Activated T-cell treated with anti-CD3 and anti-CD28 coated beads for 48 hours (primary cell): ENCODE measurements at regions not wholly inside any gene's neighbourhood (a gene's known extent, or its start where the extent isn't known, plus 50 kb on each side); places are given as distances from the start of the nearest gene placed in this dataset.
"Not testable (repeated sequence)": the region's sequence is repeated elsewhere in the genome, so short reads cannot be mapped to it uniquely, and the experiment has no call there.

Experiments used
- DNase-seq: peaks from one replicate; pipeline ENCODE4 v3.0.0-alpha.2; 2020; ENCODE audit warnings: low read depth

DNA sequence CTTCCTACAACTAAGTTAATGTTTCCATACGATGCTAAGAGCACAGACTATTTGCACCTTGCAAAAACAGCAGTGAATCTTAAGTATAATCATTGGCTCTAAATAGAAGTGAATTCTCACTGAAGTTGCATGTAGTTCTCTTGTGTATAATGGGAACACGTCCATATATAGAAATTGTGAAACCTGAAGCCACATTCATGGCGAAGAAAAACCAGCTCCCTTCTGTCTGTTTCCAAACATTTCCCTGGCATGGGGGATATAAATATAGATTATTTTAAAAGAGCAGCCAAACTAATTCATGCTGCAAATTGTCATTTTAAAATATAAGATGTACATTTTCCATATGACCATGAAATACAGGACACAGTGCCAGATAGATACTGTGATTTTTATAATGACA lies 71.1 kb downstream of the TRAM1L1 start:
- DNase-seq: no peak

GRCh38 chr4:117010671-117011070 lies 74.7 kb downstream of the TRAM1L1 start:
- no peak for DNase-seq

- DNase-seq: no peak
Observed at GRCh38 chr4:117001077-117001476, 84.3 kb downstream of the TRAM1L1 start.

DNA sequence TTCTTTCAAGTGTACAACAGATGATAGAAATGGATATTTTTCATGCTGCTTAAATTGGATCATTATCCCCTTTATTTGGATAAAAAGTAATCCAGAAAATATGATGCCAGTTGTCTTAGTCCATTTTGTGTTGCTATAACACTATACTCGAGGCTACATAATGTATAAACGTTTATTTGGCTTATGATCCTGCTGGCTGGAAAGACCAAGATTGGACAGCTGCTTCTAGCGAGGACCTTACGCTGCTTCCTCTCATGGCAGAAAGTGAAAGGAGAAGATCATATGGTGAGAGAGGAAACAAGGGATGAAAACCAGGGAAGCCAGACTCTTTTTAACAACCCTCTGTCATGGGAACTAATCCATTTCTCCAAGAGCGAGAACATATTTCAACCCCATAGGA lies 102.7 kb downstream of the TRAM1L1 start:
- no peak for DNase-seq

- DNase-seq: not testable (repeated sequence)
Observed at GRCh38 chr4:116980436-116980835, 104.9 kb downstream of the TRAM1L1 start.

DNA sequence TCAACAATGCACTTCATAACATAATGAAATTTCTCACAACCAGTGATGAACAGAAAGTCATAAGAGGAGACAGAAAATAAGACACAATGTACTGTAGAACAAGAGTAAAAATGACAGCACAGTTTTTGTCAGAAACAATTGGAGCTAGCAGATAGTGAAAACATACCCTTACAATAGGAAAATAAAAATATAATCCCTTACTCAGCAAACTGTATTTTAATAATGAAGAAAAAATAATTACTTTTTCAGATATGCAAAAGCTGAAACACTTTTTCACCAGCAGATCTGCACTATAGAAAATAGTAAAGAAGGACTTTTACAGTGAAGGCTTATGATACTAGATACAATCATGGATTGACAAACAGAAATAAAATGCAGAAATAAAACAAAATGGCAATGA lies 126.3 kb downstream of the TRAM1L1 start:
- no peak for DNase-seq

GRCh38 chr4:116953947-116954346 lies 131.4 kb downstream of the TRAM1L1 start:
- DNase-seq: no peak

DNA sequence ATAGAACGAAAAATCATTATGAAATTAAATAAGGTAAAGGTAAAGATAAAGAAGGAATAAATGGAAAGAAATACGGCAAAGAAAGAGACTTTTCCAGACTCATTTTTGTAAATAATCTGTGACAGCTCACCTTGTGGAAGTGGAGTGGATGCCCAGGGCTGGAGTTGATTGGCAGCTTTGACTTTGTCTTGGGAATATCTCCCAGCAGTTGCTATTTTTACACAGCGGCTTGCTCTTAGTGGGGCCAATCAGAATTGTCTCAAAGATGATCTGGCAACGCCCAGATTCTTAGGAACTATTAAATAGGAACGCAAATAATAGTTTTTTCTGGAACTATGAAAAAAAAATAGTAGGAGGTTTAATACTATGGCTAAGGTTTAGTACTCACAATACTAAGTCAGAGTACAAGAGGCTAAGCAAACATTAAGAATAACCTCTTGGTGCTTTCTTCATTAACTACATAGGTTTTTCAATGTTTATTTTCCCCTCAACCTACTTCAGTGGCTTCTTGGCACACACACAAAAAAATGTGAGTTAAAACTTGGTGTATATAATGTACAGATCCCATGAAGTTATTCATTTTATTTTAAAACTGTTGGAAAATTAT lies 132.7 kb downstream of the TRAM1L1 start:
- DNase-seq: no peak

GRCh38 chr4:116949856-116950255 lies 135.5 kb downstream of the TRAM1L1 start:
- DNase-seq: no peak

GRCh38 chr4:116942315-116942714 lies 143.1 kb downstream of the TRAM1L1 start:
- no peak for DNase-seq

DNA sequence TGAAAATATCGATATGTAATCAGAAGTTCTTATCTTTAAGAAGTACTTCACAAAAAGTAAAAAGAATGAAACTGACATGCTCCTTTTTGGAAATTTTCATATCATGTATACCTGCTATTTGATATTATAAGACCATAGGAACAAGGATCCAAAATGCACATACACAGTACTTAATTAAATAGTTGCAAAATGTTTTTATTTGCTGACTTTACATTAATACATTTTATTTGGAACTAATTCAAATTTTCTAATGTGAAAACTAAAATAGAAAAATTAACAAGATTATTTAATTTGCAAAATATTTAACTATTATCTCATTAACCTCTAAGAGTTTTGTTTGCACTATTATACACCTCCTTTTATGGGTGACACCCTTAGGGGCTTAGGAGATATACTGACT lies 155.0 kb downstream of the TRAM1L1 start:
- DNase-seq: no peak

DNA sequence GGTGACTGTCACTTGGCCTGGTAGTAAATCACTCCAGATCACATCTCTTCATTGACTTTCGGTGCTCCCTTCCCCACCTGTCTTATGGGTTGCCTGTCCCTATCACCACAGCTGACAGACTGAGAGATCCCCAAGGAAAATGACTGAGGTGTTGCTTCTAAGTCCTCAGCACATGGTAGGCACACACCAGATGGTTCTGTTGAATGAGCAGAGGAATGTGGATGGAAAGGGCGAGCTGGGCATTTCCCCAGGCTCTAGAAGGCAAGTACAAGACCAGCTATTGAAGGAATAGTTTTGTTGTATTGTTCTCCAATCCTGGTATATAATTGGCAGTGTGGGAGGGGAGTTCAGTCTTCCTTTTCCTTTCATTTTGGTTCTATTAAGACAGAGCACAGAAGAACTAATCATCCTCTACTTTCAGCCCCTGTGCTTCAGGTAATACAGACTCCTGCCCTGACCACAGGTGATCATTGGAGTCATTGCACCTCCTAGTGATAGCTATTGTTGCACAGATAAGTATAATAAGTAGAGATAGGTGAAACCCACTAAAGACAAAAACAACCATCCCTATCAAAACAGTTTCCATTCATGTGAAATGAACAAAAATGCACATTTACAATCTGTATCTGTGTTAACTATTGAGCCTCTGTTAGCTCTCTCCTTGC lies 158.6 kb downstream of the TRAM1L1 start:
- DNase-seq: no peak

GRCh38 chr4:116925900-116926457 lies 159.4 kb downstream of the TRAM1L1 start:
- no peak for DNase-seq

DNA sequence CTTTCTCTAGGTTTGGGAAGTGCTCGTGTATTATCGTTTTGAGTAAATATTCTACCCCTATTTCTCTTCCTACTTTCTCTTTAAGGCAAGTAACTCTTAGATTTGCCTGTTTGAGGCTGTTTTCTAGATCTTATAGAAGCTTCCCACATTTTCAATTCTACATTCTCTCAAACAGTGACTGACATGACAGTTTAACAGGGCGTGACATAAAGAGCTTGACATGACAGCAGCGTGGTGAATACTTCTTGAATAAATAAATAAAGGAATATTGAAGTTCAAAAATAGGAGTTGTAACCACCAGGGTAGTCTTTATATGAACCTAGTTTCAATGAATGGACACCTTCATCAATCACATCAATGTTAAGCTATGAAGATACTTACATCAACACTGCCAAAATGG lies 162.0 kb downstream of the TRAM1L1 start:
- no peak for DNase-seq

GRCh38 chr4:116913451-116913850 lies 171.9 kb downstream of the TRAM1L1 start:
- DNase-seq: no peak

DNA sequence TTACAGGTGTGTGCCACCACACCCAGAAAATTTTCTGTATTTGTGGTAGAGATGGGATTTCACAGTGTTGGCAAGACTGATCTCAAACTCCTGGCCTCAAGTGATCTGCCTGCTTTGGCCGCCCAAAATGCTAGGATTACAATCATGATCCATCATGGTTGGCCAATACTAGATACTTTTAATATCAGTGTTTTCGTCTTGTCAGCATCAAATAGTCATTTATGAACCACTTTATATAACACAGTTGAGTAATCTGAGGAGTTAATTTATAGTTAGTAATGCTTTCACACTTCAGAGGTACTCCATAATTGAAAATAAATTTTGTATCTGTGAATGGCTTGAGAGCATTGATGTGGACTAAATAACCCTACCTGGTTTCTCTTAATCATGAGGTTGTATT lies 178.6 kb downstream of the TRAM1L1 start:
- no peak for DNase-seq

- no peak for DNase-seq
Observed at GRCh38 chr4:116899561-116899960, 185.8 kb downstream of the TRAM1L1 start.

- no peak for DNase-seq
Observed at GRCh38 chr4:116885579-116885978, 199.8 kb downstream of the TRAM1L1 start.

DNA sequence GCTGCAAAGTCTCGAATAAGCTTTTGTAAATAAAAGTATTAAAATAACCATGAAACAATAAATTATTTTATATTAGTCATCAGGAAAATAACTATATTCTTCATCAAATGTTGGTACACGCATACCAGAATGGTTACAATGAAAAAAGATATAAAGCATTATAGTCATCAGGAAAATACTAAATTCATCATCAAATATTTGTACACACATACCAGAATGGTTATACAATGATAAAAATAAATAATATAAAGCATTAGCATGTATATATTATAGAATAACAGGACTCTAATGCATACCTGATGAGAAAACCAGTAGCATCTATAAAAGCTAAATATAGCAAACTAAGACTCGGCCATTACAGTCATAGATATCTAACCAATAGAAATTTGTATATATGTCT lies 202.9 kb downstream of the TRAM1L1 start:
- no peak for DNase-seq

DNA sequence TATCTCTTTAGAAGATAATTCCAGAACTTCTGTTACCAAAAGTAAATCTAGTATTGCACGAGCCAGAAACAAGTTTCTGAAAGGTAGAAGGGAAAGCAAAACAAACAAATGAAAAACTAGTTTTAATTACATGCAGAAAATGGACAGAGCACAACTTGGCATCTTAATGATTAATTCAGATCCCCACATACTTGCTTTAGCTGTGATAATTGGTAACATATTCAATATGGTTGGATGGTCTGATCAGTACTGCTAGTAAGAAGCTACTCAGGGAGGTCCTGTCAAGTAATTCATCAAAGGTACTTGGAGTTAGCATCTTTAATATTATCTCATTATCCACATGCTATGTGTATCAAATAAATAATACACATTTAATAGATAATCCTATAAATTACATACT lies 204.3 kb downstream of the TRAM1L1 start:
- no peak for DNase-seq

- DNase-seq: no peak
Observed at GRCh38 chr4:116880625-116881024, 204.8 kb downstream of the TRAM1L1 start.

DNA sequence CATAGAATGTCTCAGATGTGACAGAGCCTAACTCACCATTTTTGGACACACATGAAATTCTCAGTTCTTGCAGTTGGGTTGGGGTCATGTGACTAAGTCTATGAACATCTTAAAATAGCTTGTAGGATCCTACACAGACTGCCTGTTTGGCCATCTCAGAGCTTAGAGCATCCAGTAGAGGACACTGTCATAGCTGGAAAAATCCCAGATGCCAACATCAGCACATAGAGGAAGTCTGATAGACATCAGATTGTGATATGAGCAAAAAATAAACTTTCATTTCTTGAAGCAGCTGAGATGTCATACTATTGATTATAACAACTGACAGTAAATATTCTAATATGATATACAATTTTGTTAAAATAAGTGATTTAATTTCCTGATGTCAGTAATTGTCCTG lies 207.1 kb downstream of the TRAM1L1 start:
- no peak for DNase-seq

DNA sequence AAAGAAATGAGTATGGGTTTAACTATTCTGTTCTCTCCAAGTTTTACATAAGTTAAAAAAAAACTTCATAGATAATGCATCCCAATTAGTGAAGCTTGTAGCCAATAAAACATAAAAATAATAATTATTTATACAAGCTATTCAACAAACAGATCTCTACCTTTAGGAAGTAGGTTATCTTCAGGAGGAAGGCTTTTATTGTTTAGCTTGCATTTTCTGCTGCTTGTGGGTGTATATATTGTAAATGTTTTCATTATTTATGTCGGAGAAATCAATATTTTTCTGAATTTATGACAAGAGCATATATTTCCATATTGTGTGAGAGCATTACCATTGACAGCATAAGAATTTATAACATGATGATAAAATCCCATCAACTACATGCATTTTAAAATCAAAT lies 208.3 kb downstream of the TRAM1L1 start:
- DNase-seq: no peak

DNA sequence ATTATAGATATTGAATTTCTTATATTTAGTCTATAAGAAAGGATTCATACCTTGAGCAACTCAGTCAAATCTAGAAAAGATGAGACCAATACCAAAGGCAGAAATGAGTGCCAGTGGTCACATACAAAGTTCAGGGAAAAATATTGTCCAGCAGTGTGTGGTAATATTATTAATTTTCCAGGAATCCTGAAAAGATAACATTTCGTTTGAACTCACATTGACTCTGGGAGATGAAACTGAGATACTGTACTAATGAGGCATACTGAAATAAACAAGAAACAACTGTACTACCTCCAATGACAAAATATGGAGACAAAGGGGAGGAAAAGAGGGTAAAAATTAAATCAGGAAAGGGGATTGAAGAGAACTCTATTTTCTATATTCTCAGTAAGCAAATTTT lies 212.4 kb downstream of the TRAM1L1 start:
- no peak for DNase-seq
